Head of caudate nucleus (tissue), 42 donors: ENCODE measurements at regions not wholly inside any gene's neighbourhood (a gene's known extent, or its start where the extent isn't known, plus 50 kb on each side); places are given as distances from the start of the nearest gene placed in this dataset.

Source experiments
- DNase-seq, 42 donors: peaks; one replicate each; pipeline versions ENCODE4 v3.0.0 to v3.0.0-alpha.2; 2020 to 2021; ENCODE audit warnings: mixed read lengths in 7 of 42
- intact Hi-C: fragments of 100-400 bp; cut with DNase I; formaldehyde crosslinking; loops from one replicate; pipeline ENCODE4 v1.15.0; 2022

GRCh38 chr5:73395256-73395655 lies 53.3 kb downstream of the FOXD1 start:
- DNase-seq: no peak
- intact Hi-C loops: no loop called here

- no peak for DNase-seq
- intact Hi-C loops: no loop called here
Observed at GRCh38 chr5:73394610-73395009, 54.0 kb downstream of the FOXD1 start.

DNA sequence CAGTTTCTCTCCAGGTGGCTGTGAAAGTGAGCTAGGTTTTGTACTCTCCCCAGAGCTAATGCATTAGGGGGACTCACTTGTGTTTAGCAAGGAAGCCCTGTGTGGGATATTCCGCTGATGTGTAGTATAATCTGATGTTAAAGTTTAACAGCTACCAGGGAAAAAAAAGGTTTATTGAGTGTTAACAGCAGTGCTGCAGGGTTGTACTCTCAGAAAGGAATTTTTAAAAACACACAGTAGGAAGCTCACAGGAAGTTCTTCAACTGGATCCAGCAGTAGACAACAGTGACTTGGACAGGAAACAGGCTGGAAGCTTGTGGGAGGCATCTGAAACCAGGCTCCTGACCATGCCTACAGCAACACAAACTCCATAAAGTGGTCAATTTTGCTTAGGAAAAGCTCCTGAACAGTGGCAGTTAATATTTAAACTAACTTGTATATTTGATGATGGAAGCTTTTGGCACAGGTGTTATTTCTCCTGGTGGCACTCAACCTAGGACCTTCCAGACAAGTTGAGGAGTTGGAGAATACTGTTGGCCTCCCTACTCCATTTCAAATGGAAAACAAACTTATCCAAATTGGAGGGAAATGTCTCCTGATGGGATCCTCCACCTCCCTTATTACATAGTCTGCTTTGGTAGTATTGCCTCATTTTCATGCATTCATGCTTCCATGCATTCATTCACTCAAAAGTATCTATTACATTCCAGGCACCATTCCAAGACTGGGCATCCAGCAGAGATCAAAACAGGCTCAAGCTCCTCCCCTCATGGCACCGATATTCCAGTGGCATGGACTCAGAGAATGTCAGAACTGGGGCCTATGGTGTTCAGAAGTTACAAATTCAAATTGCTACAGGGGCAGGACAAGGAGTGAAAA lies 54.7 kb downstream of the FOXD1 start:
- intact Hi-C loops: no loop called here
- no peak for DNase-seq

DNA sequence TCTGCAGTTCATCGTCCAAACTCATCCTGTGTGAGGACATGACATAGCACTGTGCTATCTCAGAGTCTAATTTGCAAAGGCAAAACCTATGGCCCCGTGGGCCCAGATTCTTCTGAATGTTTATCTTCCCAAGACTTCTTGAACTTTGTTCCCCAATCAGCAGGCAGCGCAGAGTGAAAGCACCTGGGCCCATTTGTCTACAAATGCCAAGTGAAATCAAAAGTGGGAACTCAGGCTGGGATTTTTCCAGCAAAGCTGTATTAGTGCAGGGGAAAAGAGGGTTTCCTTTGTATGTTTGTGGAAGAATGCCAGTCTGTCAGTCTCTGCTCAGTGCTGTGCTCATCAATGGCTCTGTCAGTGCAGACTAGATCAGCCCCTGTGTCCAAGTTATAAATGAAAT lies 55.8 kb downstream of the FOXD1 start:
- intact Hi-C loops: no loop called here

DNA sequence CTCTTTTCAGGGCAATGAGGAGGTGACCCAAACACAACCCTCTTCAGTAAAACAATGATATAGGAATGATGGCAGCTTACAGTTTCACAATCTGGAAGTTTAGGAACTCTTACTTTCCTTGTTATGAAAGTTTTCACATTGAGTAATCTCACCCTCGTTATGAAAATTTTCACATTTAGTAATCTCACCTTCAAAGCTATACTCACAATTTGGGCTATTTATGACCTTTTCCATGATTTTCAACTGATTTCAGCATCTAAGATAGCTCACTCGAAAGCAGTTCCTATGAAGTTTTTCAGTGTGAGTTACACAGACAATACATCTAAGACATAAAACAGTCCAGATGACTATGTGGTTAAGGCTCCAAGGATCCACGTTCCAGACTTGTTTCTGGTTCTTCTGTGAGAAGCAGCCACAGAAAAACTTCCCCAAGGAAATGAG lies 57.1 kb downstream of the FOXD1 start:
- intact Hi-C loops: no loop called here
- DNase-seq: no peak

More for the DNA sequence above, 55.8 kb downstream of the FOXD1 start:
- DNase-seq: no peak

DNA sequence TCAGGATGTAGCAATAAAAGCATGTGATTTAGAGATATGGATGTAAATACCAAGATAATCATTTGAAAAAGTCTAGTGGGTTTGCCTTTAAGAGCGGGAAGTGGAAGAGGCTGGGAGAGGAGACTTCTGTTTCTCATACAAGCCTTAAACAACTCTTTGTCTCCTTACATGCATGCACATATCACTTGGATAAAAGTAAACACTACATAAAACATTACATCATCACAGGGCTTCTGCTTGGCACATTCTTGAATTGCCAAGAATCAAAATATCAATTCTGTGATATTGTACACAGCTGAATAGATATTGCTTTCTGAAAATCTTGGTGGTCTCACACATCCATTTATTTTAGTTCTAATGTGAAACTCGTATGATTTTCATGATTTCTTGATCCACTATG lies 57.6 kb downstream of the FOXD1 start:
- no peak for DNase-seq
- intact Hi-C loops: no loop called here

GRCh38 chr5:73388740-73389139 lies 59.8 kb downstream of the FOXD1 start:
- intact Hi-C loops: no loop called here
- no peak for DNase-seq

- no peak for DNase-seq
- intact Hi-C loops: no loop called here
Observed at GRCh38 chr5:73388306-73388684, 60.3 kb downstream of the FOXD1 start.

GRCh38 chr5:73387601-73388305 lies 60.8 kb downstream of the FOXD1 start:
- no peak for DNase-seq

GRCh38 chr5:73387149-73387591 lies 61.4 kb downstream of the FOXD1 start:
- intact Hi-C loops: no loop called here
- no peak for DNase-seq

More at GRCh38 chr5:73387601-73388305, 60.8 kb downstream of the FOXD1 start:
- intact Hi-C loops: no loop called here

DNA sequence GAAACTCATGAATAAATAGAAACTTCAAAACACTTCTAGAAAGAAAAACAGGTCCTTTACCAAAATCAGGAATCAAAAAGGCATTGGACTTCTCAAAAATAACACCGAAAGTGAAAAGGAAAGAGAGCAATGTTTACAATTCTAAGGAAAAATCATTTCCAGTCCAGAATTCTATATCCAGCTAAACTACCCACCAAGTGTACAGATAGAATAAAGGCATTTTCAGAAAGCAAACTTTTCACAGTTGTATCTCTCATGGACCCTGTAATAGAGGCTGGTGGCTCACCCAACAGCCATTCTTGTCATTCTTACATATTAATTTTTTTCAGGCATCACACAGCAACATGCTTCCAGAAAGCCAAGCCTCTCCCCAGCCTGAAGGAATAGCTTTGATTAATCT lies 63.7 kb downstream of the FOXD1 start:
- intact Hi-C loops: no loop called here

DNA sequence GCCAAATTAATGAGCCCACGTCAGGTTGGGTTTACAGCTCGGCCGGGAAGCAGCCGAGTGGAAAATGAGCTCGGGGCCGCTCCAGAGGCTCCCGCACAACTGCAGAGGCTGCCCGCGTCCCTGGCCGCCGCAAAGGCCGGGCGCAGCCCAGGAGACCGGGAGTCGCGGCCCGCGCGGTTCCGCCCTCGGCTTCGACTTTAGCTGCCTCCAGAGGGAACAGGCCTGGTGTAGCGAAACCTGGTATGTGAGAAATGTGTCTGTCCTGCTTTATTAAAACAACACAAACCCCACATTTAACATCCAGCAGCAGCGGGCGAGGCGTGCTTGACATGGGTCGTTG lies 66.2 kb downstream of the FOXD1 start:
- intact Hi-C loops: no loop called here
- DNase-seq: no peak

More for the DNA sequence above, 63.7 kb downstream of the FOXD1 start:
- no peak for DNase-seq

GRCh38 chr5:73381590-73382400 lies 66.8 kb downstream of the FOXD1 start:
- no peak for DNase-seq
- intact Hi-C loops: no loop called here

- intact Hi-C loops: no loop called here
- DNase-seq: no peak
Observed at GRCh38 chr5:73380710-73381589, 67.6 kb downstream of the FOXD1 start.

DNA sequence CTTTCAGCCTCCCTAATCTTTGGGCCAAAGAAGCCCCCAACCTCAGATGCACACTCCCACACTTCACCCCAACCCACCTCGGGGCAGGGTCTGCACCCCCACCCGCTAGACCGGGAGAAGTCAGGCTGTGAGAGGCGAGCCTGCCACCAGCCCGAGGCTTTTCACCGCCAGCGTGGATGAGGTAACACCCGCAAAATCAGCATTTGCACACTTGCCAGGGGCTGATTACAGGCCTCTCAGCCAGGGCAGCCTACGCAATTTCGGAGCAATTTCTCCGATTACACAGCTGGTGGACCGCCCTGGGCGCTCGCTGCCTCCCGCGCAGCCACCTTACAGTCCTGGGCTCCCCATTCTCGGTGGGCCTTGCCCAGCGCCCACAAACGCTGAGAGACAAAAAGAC lies 68.5 kb downstream of the FOXD1 start:
- DNase-seq: no peak
- intact Hi-C loops: no loop called here

DNA sequence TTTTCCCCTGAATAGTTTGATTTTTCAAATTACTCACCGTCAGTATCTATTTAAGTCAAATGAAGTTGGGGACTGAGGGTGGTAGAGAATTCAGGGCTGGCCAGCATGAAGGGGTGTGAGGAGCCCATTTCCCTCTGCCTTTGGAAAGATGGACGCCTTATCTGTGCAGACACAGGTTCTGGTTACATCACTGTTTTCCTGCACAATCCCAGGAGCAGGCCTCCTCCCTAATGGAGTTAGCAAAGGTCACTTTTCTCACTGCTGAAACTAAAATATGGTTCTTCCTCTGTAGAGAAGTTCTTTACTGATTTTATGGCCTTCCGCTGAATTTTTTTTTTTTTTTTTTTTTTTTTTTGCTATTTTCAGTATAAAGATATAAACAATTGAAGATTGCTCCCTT lies 69.1 kb downstream of the FOXD1 start:
- DNase-seq: no peak
- intact Hi-C loops: no loop called here

DNA sequence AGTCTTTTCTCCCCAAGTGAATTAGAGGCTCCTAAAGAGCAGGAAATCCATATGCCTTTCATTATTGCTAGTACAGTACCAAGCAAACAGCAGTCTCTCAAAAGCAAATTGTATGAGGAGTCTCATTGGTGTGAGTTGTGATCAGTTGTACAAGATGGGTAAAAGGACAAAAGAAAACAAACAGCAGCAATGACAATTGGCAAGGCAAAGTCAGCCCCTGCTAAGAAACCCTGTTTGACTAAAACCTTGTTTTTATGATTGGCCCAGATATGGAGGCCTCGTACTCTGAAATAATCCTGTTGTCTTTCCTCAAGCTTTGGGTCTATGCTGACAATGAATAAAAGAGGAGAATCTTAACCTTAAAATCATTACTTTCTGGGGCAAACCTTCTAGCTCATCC lies 69.8 kb downstream of the FOXD1 start:
- DNase-seq: no peak
- intact Hi-C loops: no loop called here

DNA sequence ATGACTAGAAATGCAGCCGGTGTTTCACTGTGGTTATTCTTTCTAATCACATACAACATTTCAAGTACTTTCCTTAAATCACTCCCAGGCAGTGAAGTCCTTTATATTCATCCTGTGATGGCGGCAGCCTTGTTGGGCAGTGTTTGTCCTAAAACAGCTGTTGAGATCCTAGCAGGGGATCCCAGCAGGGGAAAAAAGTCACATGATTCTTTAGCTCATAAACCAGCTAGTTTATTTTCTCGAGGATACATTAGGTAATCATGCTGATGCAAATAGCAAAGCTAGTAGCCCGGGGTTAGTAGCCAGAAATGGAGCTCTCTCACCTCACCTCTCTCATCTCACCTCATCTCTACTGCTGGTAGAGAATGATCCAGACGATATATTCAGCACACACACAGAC lies 70.5 kb downstream of the FOXD1 start:
- DNase-seq: no peak
- intact Hi-C loops: no loop called here

GRCh38 chr5:73376618-73377170 lies 71.9 kb downstream of the FOXD1 start:
- DNase-seq: no peak
- intact Hi-C loops: no loop called here
